ENCODE measurements at regions not wholly inside any gene's neighbourhood (a gene's known extent, or its start where the extent isn't known, plus 50 kb on each side); places are given as distances from the start of the nearest gene placed in this dataset.

DNA sequence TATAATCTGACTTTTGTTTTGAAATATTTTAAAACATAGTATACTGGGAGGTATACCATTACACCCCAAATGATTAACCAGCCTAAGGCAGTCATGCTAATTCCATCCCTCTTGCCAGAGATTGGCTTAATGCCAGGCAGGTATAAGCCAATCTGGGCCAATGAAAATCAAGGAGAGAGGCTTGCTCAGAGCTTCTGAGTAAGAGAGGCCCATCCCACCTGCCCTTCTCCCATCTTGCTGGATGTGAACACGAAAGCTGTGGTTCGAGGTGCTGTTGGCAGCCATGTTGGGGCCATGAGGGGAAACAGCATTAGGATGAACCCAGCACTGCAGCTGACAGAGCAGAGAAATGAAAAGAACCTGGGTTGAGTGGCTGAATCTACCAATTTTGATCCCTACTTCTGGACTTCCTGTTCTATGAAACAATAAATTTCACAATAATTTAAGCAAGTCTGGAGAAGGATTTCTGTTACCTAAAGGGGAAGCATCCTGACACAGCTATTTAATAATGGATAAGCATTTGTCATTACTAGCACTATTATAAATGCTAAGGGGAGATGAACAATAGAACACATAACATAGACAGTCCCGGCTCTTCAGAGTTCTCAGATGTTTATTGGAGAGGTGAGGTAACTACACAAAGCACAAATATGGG is 152.3 kb downstream of the CDC5L start:
- Histone ChIP-seq H3K14ac (ENCODE audit: low read length) (no peak overlapping the region), H3K9me3 (ENCODE audit: insufficient read depth, low read depth, low read length) (peaks cover 2% of the 10 kb centered on the region), H3K18ac (ENCODE audit: low read length) (no peak overlapping the region), H3K36me3 (ENCODE audit: control insufficient read depth in 1 of 2, insufficient read depth in 2 of 2, low read length in 2 of 2) (no peaks in the 10 kb centered on the region), H3K9ac (ENCODE audit: low read length) (no peak overlapping the region), H3K23ac (ENCODE audit: low read length) (no peak overlapping the region), H3K27me3 (ENCODE audit: insufficient read depth, low read length) (no peaks in the 10 kb centered on the region), H4K12ac (ENCODE audit: low read depth, low read length) (no peak overlapping the region), H3K4me1 (ENCODE audit: control insufficient read depth in 1 of 2, insufficient read depth in 2 of 2, low read length in 2 of 2) (no peaks in the 10 kb centered on the region), H4K8ac (ENCODE audit: low read depth, low read length) (no peak overlapping the region), H3K4me3 (ENCODE audit: low read depth, low read length) (no peak overlapping the region), H3K79me1 (ENCODE audit: low read length) (no peaks in the 10 kb centered on the region), H4K91ac (ENCODE audit: low read depth, low read length) (no peak overlapping the region), H3K4me2 (ENCODE audit: low read length) (no peak overlapping the region), H3K4ac (ENCODE audit: low read depth, low read length) (no peak overlapping the region), H3K79me2 (ENCODE audit: control insufficient read depth, insufficient read depth, low read length, poor library complexity) (no peaks in the 10 kb centered on the region), H3K27ac (ENCODE audit: low read depth, low read length) (no peak overlapping the region), H2BK120ac (ENCODE audit: insufficient read depth, low read length, poor library complexity) (no peak overlapping the region), H2BK12ac (ENCODE audit: low read length) (no peak overlapping the region), H2BK5ac (ENCODE audit: low read depth, low read length, poor library complexity) (no peak overlapping the region), H2AK5ac (ENCODE audit: low read length) (no peak overlapping the region), H2AFZ (ENCODE audit: insufficient read depth, low read length, poor library complexity) (no peak overlapping the region)
- DNase-seq: no peak
- no CpG with 5 or more reads among the region's 3 CpGs for WGBS (ENCODE audit: extremely low coverage, insufficient coverage, insufficient read length)

DNA sequence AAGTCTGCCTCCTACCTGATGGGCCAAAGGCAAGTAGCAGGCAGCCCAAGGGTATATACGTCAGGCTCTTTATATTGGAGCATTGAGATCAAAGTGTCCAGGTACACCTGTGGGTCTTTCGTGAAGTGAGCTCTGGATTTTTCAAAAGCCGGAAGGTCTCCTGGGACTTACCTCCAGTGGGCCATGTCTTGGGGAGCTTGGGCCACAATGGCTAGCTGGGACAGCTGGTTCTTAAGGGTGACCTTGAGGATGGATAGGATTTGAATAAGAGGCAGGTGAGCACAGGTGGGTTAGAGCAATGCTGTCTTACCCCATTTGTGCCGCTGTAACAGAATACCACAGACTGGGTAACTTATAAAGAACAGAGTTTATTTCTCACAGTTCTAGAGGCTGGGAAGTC is 153.4 kb downstream of the CDC5L start:
- H2BK12ac ChIP-seq (ENCODE audit: low read length): no peak overlapping the region
- no peak overlapping the region for H3K9ac ChIP-seq (ENCODE audit: low read length)
- no peak overlapping the region for H3K4ac ChIP-seq (ENCODE audit: low read depth, low read length)
- no peak overlapping the region for H3K14ac ChIP-seq (ENCODE audit: low read length)
- no peak overlapping the region for H2BK5ac ChIP-seq (ENCODE audit: low read depth, low read length, poor library complexity)
- H3K79me1 ChIP-seq (ENCODE audit: low read length): no peaks in the 10 kb centered on the region
- H3K4me2 ChIP-seq (ENCODE audit: low read length): no peak overlapping the region
- no peak overlapping the region for H3K23ac ChIP-seq (ENCODE audit: low read length)
- no peak overlapping the region for H2BK120ac ChIP-seq (ENCODE audit: insufficient read depth, low read length, poor library complexity)
- H3K27me3 ChIP-seq (ENCODE audit: insufficient read depth, low read length): no peaks in the 10 kb centered on the region
- H3K9me3 ChIP-seq (ENCODE audit: insufficient read depth, low read depth, low read length): peaks cover 2% of the 10 kb centered on the region
- H3K79me2 ChIP-seq (ENCODE audit: control insufficient read depth, insufficient read depth, low read length, poor library complexity): no peaks in the 10 kb centered on the region
- H3K4me3 ChIP-seq (ENCODE audit: low read depth, low read length): no peak overlapping the region
- H3K36me3 ChIP-seq (ENCODE audit: control insufficient read depth in 1 of 2, insufficient read depth in 2 of 2, low read length in 2 of 2): no peaks in the 10 kb centered on the region
- no peak overlapping the region for H3K18ac ChIP-seq (ENCODE audit: low read length)
- no peak overlapping the region for H4K12ac ChIP-seq (ENCODE audit: low read depth, low read length)
- H4K91ac ChIP-seq (ENCODE audit: low read depth, low read length): no peak overlapping the region
- H3K27ac ChIP-seq (ENCODE audit: low read depth, low read length): no peak overlapping the region
- H2AFZ ChIP-seq (ENCODE audit: insufficient read depth, low read length, poor library complexity): no peak overlapping the region
- H2AK5ac ChIP-seq (ENCODE audit: low read length): no peak overlapping the region
- no peak overlapping the region for H4K8ac ChIP-seq (ENCODE audit: low read depth, low read length)
- no CpG with 5 or more reads among the region's 4 CpGs for WGBS (ENCODE audit: extremely low coverage, insufficient coverage, insufficient read length)
- H3K4me1 ChIP-seq (ENCODE audit: control insufficient read depth in 1 of 2, insufficient read depth in 2 of 2, low read length in 2 of 2): no peaks in the 10 kb centered on the region
- no peak for DNase-seq

DNA sequence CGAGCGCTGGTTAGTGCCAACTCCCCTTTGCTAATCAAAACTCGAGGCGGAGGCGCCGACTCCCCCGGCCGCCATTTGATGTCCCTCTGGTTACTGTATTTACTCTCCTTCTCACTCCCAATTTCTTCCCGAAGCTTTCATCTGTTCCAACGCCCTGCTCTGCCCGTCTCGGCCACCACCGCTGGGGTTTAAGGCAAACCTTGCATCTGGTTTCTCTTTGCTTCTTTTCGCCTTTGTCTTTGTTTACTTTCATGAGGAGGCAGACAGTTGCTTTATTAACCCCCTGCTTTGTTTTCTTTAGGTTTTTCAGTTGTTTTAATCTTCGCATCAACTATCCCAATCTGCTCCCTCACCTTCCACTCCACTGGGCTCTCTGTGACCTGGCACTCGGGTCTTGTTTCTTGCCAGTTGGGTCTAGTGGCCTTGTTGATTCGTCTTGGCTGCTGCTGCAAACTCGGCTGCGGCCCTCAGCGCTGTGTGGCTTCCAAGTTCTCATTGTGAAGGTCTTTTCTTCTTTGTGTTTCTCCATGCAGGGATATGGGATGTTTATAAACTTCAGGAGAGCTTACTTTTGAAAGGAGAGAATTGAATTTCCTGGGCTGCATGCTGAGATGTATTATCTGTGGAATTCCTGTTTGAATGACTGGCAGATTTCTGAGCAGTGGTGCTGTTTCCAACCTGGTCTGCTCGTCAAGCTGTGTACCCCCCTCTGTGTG is 155.1 kb downstream of the CDC5L start:
- Histone ChIP-seq H3K4me3 (ENCODE audit: low read depth, low read length) (no peak overlapping the region), H3K79me1 (ENCODE audit: low read length) (no peaks in the 10 kb centered on the region), H4K91ac (ENCODE audit: low read depth, low read length) (no peak overlapping the region), H3K18ac (ENCODE audit: low read length) (no peak overlapping the region), H3K4me2 (ENCODE audit: low read length) (no peak overlapping the region), H3K27ac (ENCODE audit: low read depth, low read length) (no peak overlapping the region), H3K9ac (ENCODE audit: low read length) (no peak overlapping the region), H3K23ac (ENCODE audit: low read length) (no peak overlapping the region), H2AK5ac (ENCODE audit: low read length) (no peak overlapping the region), H3K36me3 (ENCODE audit: control insufficient read depth in 1 of 2, insufficient read depth in 2 of 2, low read length in 2 of 2) (no peaks in the 10 kb centered on the region), H3K14ac (ENCODE audit: low read length) (no peak overlapping the region), H2BK120ac (ENCODE audit: insufficient read depth, low read length, poor library complexity) (no peak overlapping the region), H4K8ac (ENCODE audit: low read depth, low read length) (no peak overlapping the region), H2BK5ac (ENCODE audit: low read depth, low read length, poor library complexity) (no peak overlapping the region), H3K4ac (ENCODE audit: low read depth, low read length) (no peak overlapping the region), H3K79me2 (ENCODE audit: control insufficient read depth, insufficient read depth, low read length, poor library complexity) (no peaks in the 10 kb centered on the region), H4K12ac (ENCODE audit: low read depth, low read length) (no peak overlapping the region), H2AFZ (ENCODE audit: insufficient read depth, low read length, poor library complexity) (no peak overlapping the region), H3K27me3 (ENCODE audit: insufficient read depth, low read length) (no peaks in the 10 kb centered on the region), H3K4me1 (ENCODE audit: control insufficient read depth in 1 of 2, insufficient read depth in 2 of 2, low read length in 2 of 2) (no peaks in the 10 kb centered on the region), H3K9me3 (ENCODE audit: insufficient read depth, low read depth, low read length) (peaks cover 1% of the 10 kb centered on the region), H2BK12ac (ENCODE audit: low read length) (no peak overlapping the region)
- no peak for DNase-seq
- WGBS (ENCODE audit: extremely low coverage, insufficient coverage, insufficient read length): no CpG with 5 or more reads among the region's 21 CpGs

DNA sequence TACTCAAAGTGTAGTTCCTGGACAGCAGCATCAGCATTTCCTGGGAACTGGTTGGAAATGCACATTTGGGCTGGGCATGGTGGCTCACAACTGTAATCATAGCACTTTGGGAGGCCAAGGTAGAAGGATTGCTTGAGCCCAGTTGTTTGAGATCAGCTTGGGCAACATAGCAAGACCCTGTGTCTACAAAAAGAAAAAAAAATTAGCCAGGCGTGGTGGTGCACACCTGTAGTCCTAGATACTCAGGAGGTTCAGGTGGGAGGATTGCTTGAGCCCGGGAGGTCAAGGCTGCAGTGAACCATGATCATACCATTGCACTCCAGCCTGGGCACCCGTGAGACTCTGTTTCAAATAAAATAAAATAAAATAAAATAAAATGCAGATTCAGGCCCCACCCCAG is 156.2 kb downstream of the CDC5L start:
- H3K9me3 ChIP-seq (ENCODE audit: insufficient read depth, low read depth, low read length): no peaks in the 10 kb centered on the region
- no peak overlapping the region for H2BK5ac ChIP-seq (ENCODE audit: low read depth, low read length, poor library complexity)
- no peak overlapping the region for H2AK5ac ChIP-seq (ENCODE audit: low read length)
- no peaks in the 10 kb centered on the region for H3K79me2 ChIP-seq (ENCODE audit: control insufficient read depth, insufficient read depth, low read length, poor library complexity)
- no peak overlapping the region for H3K4me3 ChIP-seq (ENCODE audit: low read depth, low read length)
- H2BK12ac ChIP-seq (ENCODE audit: low read length): no peak overlapping the region
- no peak overlapping the region for H3K9ac ChIP-seq (ENCODE audit: low read length)
- H3K36me3 ChIP-seq (ENCODE audit: control insufficient read depth in 1 of 2, insufficient read depth in 2 of 2, low read length in 2 of 2): no peaks in the 10 kb centered on the region
- H3K79me1 ChIP-seq (ENCODE audit: low read length): no peaks in the 10 kb centered on the region
- no CpG with 5 or more reads among the region's 3 CpGs for WGBS (ENCODE audit: extremely low coverage, insufficient coverage, insufficient read length)
- H3K4me2 ChIP-seq (ENCODE audit: low read length): no peak overlapping the region
- H4K91ac ChIP-seq (ENCODE audit: low read depth, low read length): no peak overlapping the region
- H4K8ac ChIP-seq (ENCODE audit: low read depth, low read length): no peak overlapping the region
- no peak overlapping the region for H3K4ac ChIP-seq (ENCODE audit: low read depth, low read length)
- H3K18ac ChIP-seq (ENCODE audit: low read length): no peak overlapping the region
- H3K4me1 ChIP-seq (ENCODE audit: control insufficient read depth in 1 of 2, insufficient read depth in 2 of 2, low read length in 2 of 2): no peaks in the 10 kb centered on the region
- H2BK120ac ChIP-seq (ENCODE audit: insufficient read depth, low read length, poor library complexity): no peak overlapping the region
- no peak overlapping the region for H2AFZ ChIP-seq (ENCODE audit: insufficient read depth, low read length, poor library complexity)
- no peak overlapping the region for H3K27ac ChIP-seq (ENCODE audit: low read depth, low read length)
- H4K12ac ChIP-seq (ENCODE audit: low read depth, low read length): no peak overlapping the region
- no peak overlapping the region for H3K23ac ChIP-seq (ENCODE audit: low read length)
- no peaks in the 10 kb centered on the region for H3K27me3 ChIP-seq (ENCODE audit: insufficient read depth, low read length)
- no peak for DNase-seq
- no peak overlapping the region for H3K14ac ChIP-seq (ENCODE audit: low read length)

All from trophoblast cell (in vitro differentiated cells and primary cell).